ELF-1 (cell line): ENCODE measurements at regions not wholly inside any gene's neighbourhood (a gene's known extent, or its start where the extent isn't known, plus 50 kb on each side); places are given as distances from the start of the nearest gene placed in this dataset.
"Not testable (repeated sequence)": the region's sequence is repeated elsewhere in the genome, so short reads cannot be mapped to it uniquely, and the experiment has no call there.

Experiments
- DNase-seq: peaks from one replicate; pipeline ENCODE4 v3.0.0-alpha.2; 2016; ENCODE audit warnings: low read depth, low spot score

DNA sequence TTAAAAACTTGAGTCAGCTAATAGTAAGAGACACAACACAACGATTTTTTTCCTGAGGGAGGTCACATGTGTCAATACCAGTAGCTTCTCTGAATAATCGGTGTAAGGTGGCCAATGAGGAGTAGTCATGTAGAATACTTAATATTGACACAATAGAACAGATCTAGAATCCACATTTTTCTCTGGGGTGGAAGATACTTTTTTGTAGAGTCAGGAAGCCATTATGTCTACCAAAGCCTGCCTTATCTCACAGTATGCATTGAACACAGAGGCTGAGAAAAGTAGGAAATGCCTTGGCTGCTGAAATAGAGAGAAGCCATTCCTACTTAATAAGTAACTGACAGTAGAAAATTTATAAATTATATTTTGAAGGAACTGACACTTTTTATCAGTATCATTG, 725.0 kb downstream of the METTL15 start:
- no peak for DNase-seq

DNA sequence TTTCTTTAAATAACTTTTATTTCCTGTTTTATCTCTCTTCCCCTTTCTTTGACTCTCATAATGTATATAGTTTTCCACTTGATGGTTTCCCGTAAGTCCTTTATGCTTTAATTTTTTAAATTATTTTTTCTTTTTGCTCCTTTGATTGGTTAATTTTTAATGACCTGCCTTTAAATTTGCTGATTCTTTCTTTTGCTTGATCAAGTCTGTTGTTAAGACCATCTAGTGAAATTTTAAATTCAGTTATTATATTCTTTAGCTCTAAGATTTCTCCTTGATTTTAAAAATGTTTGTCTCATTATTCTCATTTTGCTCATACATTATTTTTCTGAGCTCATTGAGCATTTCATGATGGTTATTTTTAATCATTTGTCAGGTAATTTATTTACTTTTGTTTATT, 718.6 kb downstream of the METTL15 start:
- no peak for DNase-seq

- DNase-seq = no peak
These were observed 714.4 kb downstream of the METTL15 start for GRCh38 chr11:28822576-28822975.

DNA sequence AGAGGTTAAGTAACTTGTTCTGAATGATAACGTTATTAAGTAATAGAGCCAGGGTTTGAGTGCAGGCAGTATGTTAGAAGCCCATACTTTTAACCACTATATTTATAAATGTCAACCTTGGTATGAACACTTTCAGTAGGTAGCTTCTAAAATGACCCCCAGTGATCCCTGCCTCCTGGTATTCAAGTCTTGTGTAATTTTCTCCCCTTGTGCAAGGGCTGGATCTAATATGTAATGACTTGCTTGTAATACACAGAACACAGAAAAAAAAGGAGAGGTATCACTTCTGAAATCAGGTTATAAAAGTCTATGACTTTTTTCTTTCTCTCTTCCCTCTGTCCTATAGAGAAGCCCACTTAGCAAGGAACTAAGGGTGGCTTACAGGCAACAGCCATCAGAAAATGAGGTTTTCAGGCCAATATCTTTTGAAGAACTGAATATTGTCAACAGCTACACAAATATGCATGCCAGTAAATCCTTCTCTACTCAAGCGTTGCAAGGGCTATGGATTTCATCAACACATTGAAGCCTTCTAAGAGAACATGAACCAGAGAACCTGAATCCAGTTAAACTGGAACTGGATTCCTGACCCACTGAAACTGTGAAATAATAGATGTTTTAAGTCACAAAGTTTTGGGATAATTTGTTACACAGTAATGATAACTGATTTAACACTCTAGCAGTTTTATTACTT, 712.3 kb downstream of the METTL15 start:
- DNase-seq = no peak

DNA sequence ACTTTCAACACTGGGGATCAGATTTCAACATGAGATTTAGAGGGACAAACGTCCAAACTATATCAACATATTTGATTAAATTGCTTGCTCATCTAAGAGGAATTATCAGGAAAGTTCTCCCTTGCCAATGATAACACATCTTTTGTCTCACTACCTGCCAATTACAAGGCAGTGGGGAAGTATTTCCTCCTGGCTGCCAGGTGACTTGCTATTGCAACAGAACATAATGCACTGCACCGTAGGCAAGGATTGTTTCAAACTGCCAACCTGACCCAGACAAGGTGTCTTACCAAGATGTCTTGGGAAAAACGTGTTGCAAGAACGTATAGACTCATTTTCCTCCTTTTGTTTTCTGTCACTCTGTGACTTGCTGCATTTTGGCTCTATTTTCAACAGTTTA, 711.6 kb downstream of the METTL15 start:
- DNase-seq = no peak

- no peak for DNase-seq
These were observed 706.9 kb downstream of the METTL15 start for GRCh38 chr11:28815110-28815509.

- no peak for DNase-seq
These were observed 700.6 kb downstream of the METTL15 start for GRCh38 chr11:28808771-28809170.

- no peak for DNase-seq
These were observed 691.1 kb downstream of the METTL15 start for GRCh38 chr11:28799316-28799715.

- DNase-seq = no peak
These were observed 690.1 kb downstream of the METTL15 start for GRCh38 chr11:28798286-28798685.

DNA sequence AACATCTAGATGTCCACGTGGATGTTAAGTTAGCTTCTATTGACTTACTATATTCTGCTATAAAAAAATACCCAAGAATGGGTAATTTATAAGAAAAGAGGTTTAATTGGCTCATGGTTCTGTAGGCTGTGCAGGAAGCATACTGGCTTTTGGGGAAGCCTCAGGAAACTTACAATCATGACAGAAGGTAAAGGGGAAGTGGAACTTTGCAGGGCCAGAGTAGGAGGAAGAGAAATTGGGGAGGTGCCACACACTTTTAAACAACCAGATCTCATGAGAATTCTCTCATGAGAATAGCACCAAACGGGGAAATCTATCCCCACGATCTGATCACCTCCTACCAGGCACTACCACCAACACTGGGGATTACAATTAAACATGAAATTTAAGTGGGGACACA, 689.3 kb downstream of the METTL15 start:
- DNase-seq = no peak

DNA sequence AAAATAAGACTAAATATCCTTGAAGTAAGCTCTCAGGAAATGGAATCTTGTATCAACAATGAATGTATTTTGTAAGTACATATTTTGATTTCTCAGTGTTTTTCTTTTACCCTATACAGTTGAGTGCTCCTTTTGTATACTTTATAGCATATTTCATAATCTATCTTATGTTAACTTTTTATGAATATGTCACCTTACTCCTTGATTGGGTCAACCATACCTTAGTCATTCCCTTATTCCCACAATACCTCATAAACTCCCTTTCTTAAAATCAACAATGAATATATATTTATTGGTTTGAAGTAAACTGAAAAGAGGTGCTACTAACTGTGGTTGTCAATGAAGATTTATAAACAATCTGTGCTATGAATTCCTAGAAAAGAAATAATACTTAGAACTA, 686.2 kb downstream of the METTL15 start:
- no peak for DNase-seq

DNA sequence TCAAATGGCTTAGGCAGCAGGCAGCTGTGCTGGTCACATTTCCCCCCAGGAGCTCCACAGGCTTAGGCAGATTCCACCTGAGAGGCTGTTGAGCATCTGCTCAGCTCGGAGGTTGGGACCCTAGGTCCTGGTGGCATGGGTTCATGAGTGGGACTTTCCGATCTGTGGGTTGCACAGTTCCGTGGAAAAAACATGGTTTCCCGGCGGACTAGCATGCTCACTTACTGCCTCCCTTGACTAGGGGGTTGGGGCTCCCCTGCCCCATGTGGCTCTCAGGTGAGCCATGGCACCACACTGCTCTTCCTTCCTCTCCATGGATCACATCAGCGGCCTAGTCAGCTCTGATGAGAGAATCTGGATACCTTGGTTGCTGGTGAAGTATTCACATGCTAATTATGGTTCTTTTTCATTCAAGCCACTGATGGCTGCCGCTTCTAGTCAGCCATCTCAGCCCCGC, 685.1 kb downstream of the METTL15 start:
- peak; percentile 57 for DNase-seq

DNA sequence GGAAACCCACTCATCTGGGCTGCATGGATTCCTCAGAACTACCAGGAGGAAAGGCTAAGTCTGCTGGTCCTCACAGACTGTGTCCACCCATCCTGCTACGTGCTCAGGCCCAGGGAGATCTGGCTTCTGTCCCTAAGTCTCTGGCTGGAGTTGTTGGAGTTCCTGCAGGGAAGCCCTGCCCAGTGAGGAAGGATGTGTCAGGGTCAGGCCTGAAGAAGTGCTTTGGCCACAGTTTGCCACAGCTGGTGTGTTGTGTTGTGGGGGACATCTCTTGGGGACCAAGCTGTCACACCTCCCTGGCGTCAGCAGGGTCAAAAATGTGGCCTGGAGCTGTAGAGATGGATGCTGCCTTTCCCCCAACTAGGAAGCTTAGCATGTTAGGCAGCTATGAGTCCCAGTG, 684.7 kb downstream of the METTL15 start:
- DNase-seq = no peak

DNA sequence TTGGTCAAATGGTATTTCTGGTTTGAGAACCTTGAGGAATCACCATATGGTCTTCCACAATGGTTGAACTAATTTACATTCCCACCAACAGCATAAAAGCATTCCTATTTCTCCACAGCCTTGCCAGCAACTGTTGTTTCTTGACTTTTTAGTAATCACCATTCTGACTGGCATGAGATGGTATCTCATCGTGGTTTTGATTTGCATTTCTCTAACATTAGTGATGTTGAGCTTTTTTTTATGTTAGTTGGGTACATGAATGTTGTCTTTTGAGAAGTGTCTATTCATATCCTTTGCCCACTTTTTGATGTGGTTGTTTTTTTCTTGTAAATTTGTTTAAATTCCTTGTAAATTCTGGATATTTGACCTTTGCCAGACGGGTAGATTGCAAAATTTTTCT, 679.7 kb downstream of the METTL15 start:
- not testable (repeated sequence) for DNase-seq

GRCh38 chr11:28777126-28777525, 668.9 kb downstream of the METTL15 start:
- DNase-seq = no peak

DNA sequence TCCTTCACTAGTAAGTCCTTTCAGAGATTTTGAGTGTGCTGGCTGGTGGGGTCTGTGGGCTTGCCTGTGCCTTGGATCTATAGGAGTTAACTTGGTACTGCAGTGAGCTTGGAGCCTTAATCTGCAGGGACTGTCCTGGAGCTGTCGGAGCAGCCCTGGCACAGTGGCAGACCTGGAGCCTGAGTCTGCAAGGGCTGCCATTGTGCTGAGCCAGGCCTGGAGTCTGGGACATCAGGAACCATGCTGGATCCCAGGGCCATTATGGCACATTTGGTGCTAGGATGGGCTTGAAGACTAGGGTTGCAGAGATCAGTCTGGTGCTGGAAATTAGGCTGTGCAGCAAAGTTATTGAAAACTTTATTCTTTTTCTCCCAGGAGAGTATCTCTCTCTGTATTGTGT, 665.4 kb downstream of the METTL15 start:
- no peak for DNase-seq

DNA sequence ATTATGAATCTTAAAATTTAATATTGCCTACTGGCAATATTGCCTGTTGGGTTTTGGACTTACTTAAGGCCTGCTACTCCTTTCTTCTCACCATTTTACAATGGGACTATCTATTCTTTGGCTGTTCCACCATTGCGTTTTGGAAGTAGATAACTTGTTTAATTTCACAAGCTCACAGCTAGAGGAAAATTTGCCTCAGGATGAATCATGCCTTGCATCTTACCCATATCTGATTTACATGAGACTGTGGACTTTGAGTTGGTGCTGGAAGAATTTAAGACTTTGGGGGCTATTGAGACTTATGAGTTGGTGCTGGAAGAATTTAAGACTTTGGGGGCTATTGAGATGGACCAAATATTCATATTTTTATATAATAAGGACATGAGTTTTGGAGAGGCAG, 662.6 kb downstream of the METTL15 start:
- DNase-seq = no peak

- DNase-seq = no peak
These were observed 659.4 kb downstream of the METTL15 start for GRCh38 chr11:28767574-28767973.

GRCh38 chr11:28763876-28764275, 655.7 kb downstream of the METTL15 start:
- DNase-seq = no peak

- no peak for DNase-seq
These were observed 655.0 kb downstream of the METTL15 start for GRCh38 chr11:28763151-28763550.

GRCh38 chr11:28760676-28761390, 652.6 kb downstream of the METTL15 start:
- no peak for DNase-seq

DNA sequence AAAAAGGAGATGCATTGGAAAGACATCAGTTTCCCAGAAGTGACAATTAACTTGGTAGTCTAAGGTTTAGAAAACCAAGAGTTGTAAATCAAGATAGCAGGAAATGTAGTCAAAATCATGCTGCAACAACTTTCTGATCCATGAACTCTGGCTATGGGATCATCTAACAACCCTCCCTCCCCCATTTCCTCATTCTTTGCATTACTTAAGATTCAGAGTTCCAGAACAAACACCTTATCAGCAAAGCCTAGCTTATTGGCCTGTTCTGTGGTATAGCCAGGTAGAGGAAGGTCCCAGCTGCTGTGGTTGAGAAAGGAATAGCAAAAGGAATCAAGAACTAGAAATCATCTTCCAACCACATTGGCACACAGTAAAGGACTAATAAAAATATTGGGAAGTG, 651.1 kb downstream of the METTL15 start:
- DNase-seq = peak; percentile 11
